ENCODE measurements at regions not wholly inside any gene's neighbourhood (a gene's known extent, or its start where the extent isn't known, plus 50 kb on each side); places are given as distances from the start of the nearest gene placed in this dataset.

DNA sequence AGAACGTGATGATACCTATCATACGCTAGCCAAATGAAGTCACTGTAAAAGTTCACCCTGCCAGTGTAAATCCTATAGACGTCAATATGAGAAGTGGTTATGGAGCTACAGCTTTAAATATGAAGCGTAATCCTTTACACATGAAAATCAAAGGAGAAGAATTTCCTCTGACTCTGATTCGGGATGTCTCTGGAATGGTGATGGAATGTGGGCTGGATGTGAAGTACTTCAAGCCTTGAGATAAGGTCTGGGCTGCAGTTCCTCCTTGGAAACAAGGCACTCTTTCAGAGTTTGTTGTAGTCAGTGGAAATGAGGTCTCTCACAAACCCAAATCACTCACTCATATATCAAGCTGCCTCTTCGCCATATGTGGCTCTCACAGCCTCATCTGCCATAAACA is 53.1 kb upstream of the NAP1L1 start:
- Histone ChIP-seq H4K91ac (ENCODE audit: insufficient read depth, low read depth, low read length) (no peak overlapping the region), H3K9me3 (ENCODE audit: control insufficient read depth, insufficient read depth, low read length) (peaks cover 6% of the 10 kb centered on the region; the same call in 1 of the 2 replicates), H3K9me1 (ENCODE audit: insufficient read depth, low read length) (no peaks in the 10 kb centered on the region), H3K4me2 (ENCODE audit: low read depth, low read length) (no peak overlapping the region), H3K27me3 (ENCODE audit: control insufficient read depth, insufficient read depth, low read length) (no peaks in the 10 kb centered on the region), H3K4me1 (ENCODE audit: control insufficient read depth, insufficient read depth, low read length) (no peaks in the 10 kb centered on the region), H3K27ac (ENCODE audit: insufficient read depth, low read length) (no peak overlapping the region), H2AK9ac (replicated peaks; ENCODE audit: low read depth, low read length, poor library complexity) (no peak overlapping the region), H4K5ac (ENCODE audit: low read depth, low read length) (no peak overlapping the region), H3K18ac (ENCODE audit: low read depth, low read length) (no peak overlapping the region), H2BK15ac (ENCODE audit: low read depth, low read length) (no peak overlapping the region), H3K4ac (ENCODE audit: low read depth, low read length) (no peak overlapping the region), H3K9ac (ENCODE audit: low read depth, low read length) (no peak overlapping the region), H2AK5ac (ENCODE audit: low read depth, low read length) (no peak overlapping the region), H3K23ac (ENCODE audit: low read depth, low read length) (no peak overlapping the region), H3K14ac (replicated peaks; ENCODE audit: low read depth, low read length) (no peak overlapping the region), H3K56ac (ENCODE audit: extremely low read depth, insufficient read depth, low read length) (no peak overlapping the region), H2BK20ac (ENCODE audit: low read depth, low read length) (no peak overlapping the region), H3K36me3 (ENCODE audit: control insufficient read depth, insufficient read depth, low read length) (no peaks in the 10 kb centered on the region), H4K8ac (ENCODE audit: low read depth in 2 of 2, low read length in 2 of 2) (no peak overlapping the region), H2BK120ac (ENCODE audit: low read depth, low read length) (no peak overlapping the region), H4K20me1 (ENCODE audit: insufficient read depth, low read length) (no peaks in the 10 kb centered on the region), H2AFZ (replicated peaks; ENCODE audit: low read length, poor library complexity) (no peak overlapping the region), H3K4me3 (ENCODE audit: insufficient read depth, low read depth, low read length) (no peak overlapping the region), H3K79me1 (ENCODE audit: low read depth in 1 of 2, low read length in 2 of 2) (no peaks in the 10 kb centered on the region), H2BK5ac (ENCODE audit: low read depth, low read length, poor library complexity, severe bottlenecking) (no peak overlapping the region)
- ATAC-seq (ENCODE audit: low read depth) (peak; percentile 48; the same call in 1 of the 2 replicates), DNase-seq (peak; percentile 55)
- in situ Hi-C loops (cut with MboI; ENCODE audit: low sequenced_read_pairs), result no loop called here
- ChIA-PET CTCF (no interaction called here), POLR2A (ENCODE audit: unreplicated experiment) (no interaction called here)
- TF ChIP-seq MXI1 (IDR thresholded peaks at IDR 0.05; ENCODE audit: borderline replicate concordance, low read depth, low read length), result no peak
- no peak for TF ChIP-seq POLR2A (IDR thresholded peaks at IDR 0.05; ENCODE audit: low read depth, low read length)
- TF ChIP-seq, protein P1, sequence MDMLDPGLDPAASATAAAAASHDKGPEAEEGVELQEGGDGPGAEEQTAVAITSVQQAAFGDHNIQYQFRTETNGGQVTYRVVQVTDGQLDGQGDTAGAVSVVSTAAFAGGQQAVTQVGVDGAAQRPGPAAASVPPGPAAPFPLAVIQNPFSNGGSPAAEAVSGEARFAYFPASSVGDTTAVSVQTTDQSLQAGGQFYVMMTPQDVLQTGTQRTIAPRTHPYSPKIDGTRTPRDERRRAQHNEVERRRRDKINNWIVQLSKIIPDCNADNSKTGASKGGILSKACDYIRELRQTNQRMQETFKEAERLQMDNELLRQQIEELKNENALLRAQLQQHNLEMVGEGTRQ (IDR thresholded peaks at IDR 0.05; ENCODE audit: low read depth, low read length), result no peak
- TF ChIP-seq CEBPB (IDR thresholded peaks at IDR 0.05; ENCODE audit: low read depth, low read length), result no peak
- TF ChIP-seq NFE2L2 (IDR thresholded peaks at IDR 0.05; ENCODE audit: low read depth, low read length), result no peak
- no peak for TF ChIP-seq MAZ (IDR thresholded peaks at IDR 0.05; ENCODE audit: borderline replicate concordance, low read depth, low read length)
- TF ChIP-seq BHLHE40 (IDR thresholded peaks at IDR 0.05; ENCODE audit: low read depth, low read length), result no peak
- no peak for TF ChIP-seq SMC3 (IDR thresholded peaks at IDR 0.05; ENCODE audit: low read depth, low read length)
- TF ChIP-seq RCOR1 (IDR thresholded peaks at IDR 0.05; ENCODE audit: insufficient replicate concordance, low read length), result no peak
- TF ChIP-seq RFX5 (IDR thresholded peaks at IDR 0.05; ENCODE audit: low read depth, low read length), result no peak
- no peak for TF ChIP-seq RAD21 (IDR thresholded peaks at IDR 0.05; ENCODE audit: low read length)
- TF ChIP-seq FOS (IDR thresholded peaks at IDR 0.05; ENCODE audit: low read depth, low read length), result no peak
- TF ChIP-seq CHD1 (IDR thresholded peaks at IDR 0.05; ENCODE audit: low read depth, low read length), result no peak
- no peak for TF ChIP-seq MAFK (IDR thresholded peaks at IDR 0.05; ENCODE audit: low read depth, low read length)
- TF ChIP-seq, protein P2, sequence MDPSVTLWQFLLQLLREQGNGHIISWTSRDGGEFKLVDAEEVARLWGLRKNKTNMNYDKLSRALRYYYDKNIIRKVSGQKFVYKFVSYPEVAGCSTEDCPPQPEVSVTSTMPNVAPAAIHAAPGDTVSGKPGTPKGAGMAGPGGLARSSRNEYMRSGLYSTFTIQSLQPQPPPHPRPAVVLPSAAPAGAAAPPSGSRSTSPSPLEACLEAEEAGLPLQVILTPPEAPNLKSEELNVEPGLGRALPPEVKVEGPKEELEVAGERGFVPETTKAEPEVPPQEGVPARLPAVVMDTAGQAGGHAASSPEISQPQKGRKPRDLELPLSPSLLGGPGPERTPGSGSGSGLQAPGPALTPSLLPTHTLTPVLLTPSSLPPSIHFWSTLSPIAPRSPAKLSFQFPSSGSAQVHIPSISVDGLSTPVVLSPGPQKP (IDR thresholded peaks at IDR 0.05; ENCODE audit: borderline replicate concordance, low read depth, low read length), result no peak
- TF ChIP-seq, protein P3, sequence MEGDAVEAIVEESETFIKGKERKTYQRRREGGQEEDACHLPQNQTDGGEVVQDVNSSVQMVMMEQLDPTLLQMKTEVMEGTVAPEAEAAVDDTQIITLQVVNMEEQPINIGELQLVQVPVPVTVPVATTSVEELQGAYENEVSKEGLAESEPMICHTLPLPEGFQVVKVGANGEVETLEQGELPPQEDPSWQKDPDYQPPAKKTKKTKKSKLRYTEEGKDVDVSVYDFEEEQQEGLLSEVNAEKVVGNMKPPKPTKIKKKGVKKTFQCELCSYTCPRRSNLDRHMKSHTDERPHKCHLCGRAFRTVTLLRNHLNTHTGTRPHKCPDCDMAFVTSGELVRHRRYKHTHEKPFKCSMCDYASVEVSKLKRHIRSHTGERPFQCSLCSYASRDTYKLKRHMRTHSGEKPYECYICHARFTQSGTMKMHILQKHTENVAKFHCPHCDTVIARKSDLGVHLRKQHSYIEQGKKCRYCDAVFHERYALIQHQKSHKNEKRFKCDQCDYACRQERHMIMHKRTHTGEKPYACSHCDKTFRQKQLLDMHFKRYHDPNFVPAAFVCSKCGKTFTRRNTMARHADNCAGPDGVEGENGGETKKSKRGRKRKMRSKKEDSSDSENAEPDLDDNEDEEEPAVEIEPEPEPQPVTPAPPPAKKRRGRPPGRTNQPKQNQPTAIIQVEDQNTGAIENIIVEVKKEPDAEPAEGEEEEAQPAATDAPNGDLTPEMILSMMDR (conservative IDR thresholded peaks at IDR 0.05; ENCODE audit: low read depth, low read length), result no peak
- dilution Hi-C loops (cut with HindIII; ENCODE audit: low sequenced_read_pairs, unreplicated experiment), result no loop called here
- WGBS, 2 experiments (ENCODE audit: extremely low coverage in 2 of 2, insufficient read length in 1 of 2), result no CpG with 5 or more reads among the region's 6 CpGs
- intact Hi-C loops (cut with micrococcal nuclease), result no loop called here
- BruUV-seq (replicated peaks), result no TSS peak
